K562 (cell line): ENCODE measurements at regions not wholly inside any gene's neighbourhood (a gene's known extent, or its start where the extent isn't known, plus 50 kb on each side); places are given as distances from the start of the nearest gene placed in this dataset.

Experiments
- ATAC-seq: fragments of 200-7000 bp; cut with Tn5 transposase; 3 replicates; pipeline ENCODE4 v1.9.1; 2020; ENCODE audit warnings: moderate library complexity
- BruUV-seq: library from RNA; stranded (reverse); fragments of 400-500 nt; replicated peaks from 2 replicates; lab custom pipeline; 2021; lab: Mats Ljungman, UMichigan
- CTCF ChIA-PET: fragments of 300-600 bp; formaldehyde crosslinking; extraction: SDS; loops from one replicate; lab custom pipeline; 2021; ENCODE audit warnings: low intra/inter-chr PET ratio; lab: Yijun Ruan, JAX
- POLR2A ChIA-PET: fragments of 300-600, 350-650 bp; sonication (Branson Sonifier 250); formaldehyde crosslinking; extraction: SDS; loops from one replicate; lab custom pipeline; 2021; ENCODE audit warnings: antibody characterized with exemption, inconsistent platforms; lab: Yijun Ruan, JAX
- DNase-seq, 4 experiments: peaks; one replicate each; pipeline versions ENCODE4 v3.0.0 to v3.0.0-alpha.2; 2011 to 2018; ENCODE audit warnings: low spot score in 3 of 4, mixed read lengths in 3 of 4; ENCODE audit errors: extremely low read depth in 1 of 4
- FAIRE-seq: peaks from 2 replicates; lab custom pipeline; 2011; peaks lifted over from hg19 to GRCh38; lab: Jason Lieb, UNC
- H2AFZ ChIP-seq: 2 replicates; pipeline ENCODE4 v1.6.0; 2011; ENCODE audit warnings: low read depth, low read length, control low read depth, inconsistent platforms
- H3K27ac ChIP-seq: fragments of 200-600 bp; 3 replicates; pipeline ENCODE4 v1.8.0; 2011; ENCODE audit warnings: low read depth, mild to moderate bottlenecking, control low read depth, inconsistent platforms, low read length, moderate library complexity, mixed read lengths; ENCODE audit errors: extremely low read depth
- H3K27me3 ChIP-seq, 2 experiments: fragments of 300-600 bp in 1 of 2; 2 replicates in 1 of 2; 3 replicates in 1 of 2; pipeline versions ENCODE4 v1.6.0 to v1.8.0; 2011; ENCODE audit warnings: inconsistent platforms in 2 of 2, low read length in 2 of 2, mild to moderate bottlenecking in 1 of 2, mixed read lengths in 1 of 2, moderate library complexity in 1 of 2; ENCODE audit not compliant: control insufficient read depth in 2 of 2, insufficient read depth in 2 of 2
- H3K36me3 ChIP-seq: fragments of 300-600 bp; 3 replicates; pipeline ENCODE4 v1.8.0; 2011; ENCODE audit warnings: mild to moderate bottlenecking, low read length, inconsistent platforms; ENCODE audit not compliant: control insufficient read depth, insufficient read depth
- H3K4me1 ChIP-seq, 2 experiments: fragments of 200-600 bp in 1 of 2; replicated peaks in 1 of 2; 2 replicates in 1 of 2; 3 replicates in 1 of 2; pipeline versions ENCODE4 v1.5.1 to v1.8.0; 2011; ENCODE audit warnings: inconsistent platforms in 2 of 2, low read length in 2 of 2, mild to moderate bottlenecking in 1 of 2, mixed read lengths in 1 of 2, moderate library complexity in 1 of 2; ENCODE audit not compliant: control insufficient read depth in 2 of 2, insufficient read depth in 2 of 2
- H3K4me2 ChIP-seq: 2 replicates; pipeline ENCODE4 v1.6.1; 2011; ENCODE audit warnings: low read length, control low read depth, inconsistent platforms, mixed read lengths; ENCODE audit not compliant: insufficient read depth
- H3K4me3 ChIP-seq: fragments of 200-600 bp; sonication (generic), shearing (Covaris generic); 2 replicates; pipeline ENCODE4 v1.5.1; 2016; ENCODE audit warnings: control low read depth, inconsistent platforms
- H3K79me2 ChIP-seq: fragments of 200-600 bp; 3 replicates; pipeline ENCODE4 v1.8.0; 2011; ENCODE audit warnings: low read length, inconsistent platforms; ENCODE audit not compliant: control insufficient read depth, insufficient read depth
- H3K9ac ChIP-seq, 2 experiments: 2 replicates each; pipeline versions ENCODE4 v1.6.0 to v1.6.1; 2011; ENCODE audit warnings: low read depth in 2 of 2, low read length in 2 of 2, control low read depth in 1 of 2, inconsistent platforms in 1 of 2, mild to moderate bottlenecking in 1 of 2, mixed read lengths in 1 of 2; ENCODE audit not compliant: insufficient read depth in 1 of 2
- H3K9me1 ChIP-seq: one replicate; pipeline ENCODE4 v1.6.0; 2011; ENCODE audit warnings: inconsistent platforms, mild to moderate bottlenecking, low read length, moderate library complexity; ENCODE audit not compliant: control insufficient read depth, insufficient read depth
- H3K9me3 ChIP-seq: replicated peaks from 2 replicates; pipeline ENCODE4 v1.5.1; 2011; ENCODE audit warnings: low read depth, low read length, inconsistent platforms; ENCODE audit not compliant: control insufficient read depth, insufficient read depth
- H4K20me1 ChIP-seq: replicated peaks from 2 replicates; pipeline ENCODE4 v1.6.1; 2011; ENCODE audit warnings: low read length, inconsistent platforms, mixed read lengths; ENCODE audit not compliant: control insufficient read depth, insufficient read depth
- C11orf30 ChIP-seq: fragments of 450-650 bp; IDR thresholded peaks from 2 replicates; pipeline ENCODE4 v1.6.1; 2016; ENCODE audit warnings: low read depth, mild to moderate bottlenecking
- MAFF ChIP-seq: IDR thresholded peaks from 2 replicates; pipeline ENCODE4 v1.6.1; 2012; ENCODE audit warnings: low read length, improper control_type of control experiment
- MAFG ChIP-seq: fragments of 450-650 bp; conservative IDR thresholded peaks from 2 replicates; pipeline ENCODE4 v1.6.1; 2016; ENCODE audit warnings: missing genetic modification characterization, missing compliant biosample characterization
- NUFIP1 ChIP-seq: fragments of 450-650 bp; IDR thresholded peaks from 2 replicates; pipeline ENCODE4 v1.6.1; 2018; ENCODE audit not compliant: partially characterized antibody
- SMARCC2 ChIP-seq: fragments of 450-650 bp; IDR thresholded peaks from 2 replicates; pipeline ENCODE4 v1.6.1; 2017; ENCODE audit warnings: antibody characterized with exemption, moderate library complexity, mild to moderate bottlenecking, low read depth
- TFAM ChIP-seq: fragments of 250-450 bp; sonication (Bioruptor Pico); conservative IDR thresholded peaks from 2 replicates; pipeline ENCODE4 v1.5.0; 2021; ENCODE audit warnings: mild to moderate bottlenecking, moderate library complexity
- ZNF316 ChIP-seq: fragments of 450-650 bp; IDR thresholded peaks from 2 replicates; pipeline ENCODE4 v1.6.1; 2016
- WGBS: fragments of 100-300 bp; shearing (Covaris generic); methylation state at CpG from one replicate; pipeline ENCODE4 v1.1.6; 2016; ENCODE audit warnings: low coverage, mixed read lengths; ENCODE audit not compliant: insufficient coverage; ENCODE audit errors: missing lambda C conversion rate; 5-methylcytosine and 5-hydroxymethylcytosine counted together
- in situ Hi-C: fragments of 300-500 bp; cut with MboI; formaldehyde crosslinking; loops from 4 replicates; pipeline ENCODE4 v1.15.0; 2018; ENCODE audit warnings: inconsistent platforms, mixed read lengths
- intact Hi-C: fragments of 100-400 bp; cut with micrococcal nuclease; formaldehyde crosslinking; loops from 2 replicates; pipeline ENCODE4 v1.14.2; 2022
- TF ChIP-seq, protein P1 (sequence below): sonication (generic); formaldehyde crosslinking; IDR thresholded peaks from 2 replicates; pipeline ENCODE4 v1.8.1; 2022; ENCODE audit warnings: missing genetic modification reagents
- TF ChIP-seq, protein P2 (sequence below): fragments of 450-650 bp; IDR thresholded peaks from 2 replicates; pipeline ENCODE4 v1.6.1; 2016; ENCODE audit warnings: missing biosample characterization, missing genetic modification characterization
- TF ChIP-seq, protein P3 (sequence below): fragments of 450-650 bp; IDR thresholded peaks from 2 replicates; pipeline ENCODE4 v1.6.1; 2018; ENCODE audit not compliant: partially characterized antibody

DNA sequence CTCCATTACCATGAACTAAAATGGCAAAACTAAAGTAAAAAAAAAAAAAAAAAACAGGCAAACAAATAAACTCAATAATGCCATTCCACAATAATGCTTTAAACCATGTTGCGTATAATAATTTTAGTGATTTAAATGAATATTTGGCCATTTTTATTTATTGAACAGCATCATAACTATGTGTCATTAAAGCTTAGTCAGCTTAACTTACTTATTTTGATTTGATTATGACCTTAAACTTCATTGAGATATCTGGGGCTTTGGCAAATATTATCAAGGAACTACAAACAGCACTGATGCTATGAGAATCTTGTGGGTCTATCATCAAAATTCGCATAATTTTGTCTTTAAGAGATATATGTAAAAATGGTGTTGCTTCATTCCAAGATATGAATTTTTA, 1610.3 kb upstream of the NUDT12 start:
- in situ Hi-C loops = no loop called here
- H3K27ac ChIP-seq = no peak overlapping the region
- intact Hi-C loops = no loop called here
- ChIA-PET POLR2A (no interaction called here), CTCF (no interaction called here)
- no peak for DNase-seq
- no peaks in the 10 kb centered on the region for H3K36me3 ChIP-seq
- 44% methylated on average over 2 of the region's 2 CpGs for WGBS
- H3K9me1 ChIP-seq = no peaks in the 10 kb centered on the region
- FAIRE-seq = no peak
- BruUV-seq = no TSS peak
- TF ChIP-seq, protein P1, sequence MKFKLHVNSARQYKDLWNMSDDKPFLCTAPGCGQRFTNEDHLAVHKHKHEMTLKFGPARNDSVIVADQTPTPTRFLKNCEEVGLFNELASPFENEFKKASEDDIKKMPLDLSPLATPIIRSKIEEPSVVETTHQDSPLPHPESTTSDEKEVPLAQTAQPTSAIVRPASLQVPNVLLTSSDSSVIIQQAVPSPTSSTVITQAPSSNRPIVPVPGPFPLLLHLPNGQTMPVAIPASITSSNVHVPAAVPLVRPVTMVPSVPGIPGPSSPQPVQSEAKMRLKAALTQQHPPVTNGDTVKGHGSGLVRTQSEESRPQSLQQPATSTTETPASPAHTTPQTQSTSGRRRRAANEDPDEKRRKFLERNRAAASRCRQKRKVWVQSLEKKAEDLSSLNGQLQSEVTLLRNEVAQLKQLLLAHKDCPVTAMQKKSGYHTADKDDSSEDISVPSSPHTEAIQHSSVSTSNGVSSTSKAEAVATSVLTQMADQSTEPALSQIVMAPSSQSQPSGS (CRISPR knock-in tag) = no peak
- TF ChIP-seq C11orf30 (0 out of 2 replicates have a peak, but pooled peaks have one; percentile 28), ZNF316 (peak; percentile 60), MAFG (0 out of 2 replicates have a peak, but pooled peaks have one; percentile 16), MAFF (peak; percentile 16; the same call in 1 of the 2 replicates)
- no peak overlapping the region for H3K9ac ChIP-seq
- H3K79me2 ChIP-seq = no peaks in the 10 kb centered on the region
- no peak overlapping the region for H3K4me3 ChIP-seq
- no peak overlapping the region for H3K4me2 ChIP-seq
- ATAC-seq = no peak
- H3K27me3 ChIP-seq = no peaks in the 10 kb centered on the region
- H4K20me1 ChIP-seq = no peaks in the 10 kb centered on the region
- no peaks in the 10 kb centered on the region for H3K9me3 ChIP-seq
- no peaks in the 10 kb centered on the region for H3K4me1 ChIP-seq
- H2AFZ ChIP-seq = no peak overlapping the region

- BruUV-seq = no TSS peak
- POLR2A ChIA-PET = no interaction called here
- TF ChIP-seq TFAM (no peak), NUFIP1 (no peak), SMARCC2 (no peak)
- TF ChIP-seq, protein P2, sequence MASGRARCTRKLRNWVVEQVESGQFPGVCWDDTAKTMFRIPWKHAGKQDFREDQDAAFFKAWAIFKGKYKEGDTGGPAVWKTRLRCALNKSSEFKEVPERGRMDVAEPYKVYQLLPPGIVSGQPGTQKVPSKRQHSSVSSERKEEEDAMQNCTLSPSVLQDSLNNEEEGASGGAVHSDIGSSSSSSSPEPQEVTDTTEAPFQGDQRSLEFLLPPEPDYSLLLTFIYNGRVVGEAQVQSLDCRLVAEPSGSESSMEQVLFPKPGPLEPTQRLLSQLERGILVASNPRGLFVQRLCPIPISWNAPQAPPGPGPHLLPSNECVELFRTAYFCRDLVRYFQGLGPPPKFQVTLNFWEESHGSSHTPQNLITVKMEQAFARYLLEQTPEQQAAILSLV (tag) = no peak
- TF ChIP-seq, protein P3, sequence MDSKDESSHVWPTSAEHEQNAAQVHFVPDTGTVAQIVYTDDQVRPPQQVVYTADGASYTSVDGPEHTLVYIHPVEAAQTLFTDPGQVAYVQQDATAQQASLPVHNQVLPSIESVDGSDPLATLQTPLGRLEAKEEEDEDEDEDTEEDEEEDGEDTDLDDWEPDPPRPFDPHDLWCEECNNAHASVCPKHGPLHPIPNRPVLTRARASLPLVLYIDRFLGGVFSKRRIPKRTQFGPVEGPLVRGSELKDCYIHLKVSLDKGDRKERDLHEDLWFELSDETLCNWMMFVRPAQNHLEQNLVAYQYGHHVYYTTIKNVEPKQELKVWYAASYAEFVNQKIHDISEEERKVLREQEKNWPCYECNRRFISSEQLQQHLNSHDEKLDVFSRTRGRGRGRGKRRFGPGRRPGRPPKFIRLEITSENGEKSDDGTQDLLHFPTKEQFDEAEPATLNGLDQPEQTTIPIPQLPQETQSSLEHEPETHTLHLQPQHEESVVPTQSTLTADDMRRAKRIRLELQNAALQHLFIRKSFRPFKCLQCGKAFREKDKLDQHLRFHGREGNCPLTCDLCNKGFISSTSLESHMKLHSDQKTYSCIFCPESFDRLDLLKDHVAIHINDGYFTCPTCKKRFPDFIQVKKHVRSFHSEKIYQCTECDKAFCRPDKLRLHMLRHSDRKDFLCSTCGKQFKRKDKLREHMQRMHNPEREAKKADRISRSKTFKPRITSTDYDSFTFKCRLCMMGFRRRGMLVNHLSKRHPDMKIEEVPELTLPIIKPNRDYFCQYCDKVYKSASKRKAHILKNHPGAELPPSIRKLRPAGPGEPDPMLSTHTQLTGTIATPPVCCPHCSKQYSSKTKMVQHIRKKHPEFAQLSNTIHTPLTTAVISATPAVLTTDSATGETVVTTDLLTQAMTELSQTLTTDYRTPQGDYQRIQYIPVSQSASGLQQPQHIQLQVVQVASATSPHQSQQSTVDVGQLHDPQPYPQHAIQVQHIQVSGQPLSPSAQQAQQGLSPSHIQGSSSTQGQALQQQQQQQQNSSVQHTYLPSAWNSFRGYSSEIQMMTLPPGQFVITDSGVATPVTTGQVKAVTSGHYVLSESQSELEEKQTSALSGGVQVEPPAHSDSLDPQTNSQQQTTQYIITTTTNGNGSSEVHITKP = no peak
Measured at GRCh38 chr5:105168806-105169205, 1606.2 kb upstream of the NUDT12 start.

More at GRCh38 chr5:105168806-105169205, 1606.2 kb upstream of the NUDT12 start:
- no peak for ATAC-seq
- no peaks in the 10 kb centered on the region for H3K4me1 ChIP-seq
- H3K4me3 ChIP-seq = no peak overlapping the region
- H3K36me3 ChIP-seq = no peaks in the 10 kb centered on the region
- no peaks in the 10 kb centered on the region for H3K9me1 ChIP-seq
- no peak overlapping the region for H3K27ac ChIP-seq
- WGBS = 53% methylated on average over 1 of the region's 1 CpG
- H4K20me1 ChIP-seq = no peaks in the 10 kb centered on the region
- H3K9ac ChIP-seq = no peak overlapping the region
- CTCF ChIA-PET = interaction anchor here (0.6 kb wide), 1 partner anchor 139 kb away, joined by 3 read pairs; no protein-coding TSS in a partner anchor
- no peak for DNase-seq
- no peak overlapping the region for H2AFZ ChIP-seq
- no peak overlapping the region for H3K4me2 ChIP-seq
- H3K9me3 ChIP-seq = no peaks in the 10 kb centered on the region; the same call in 1 of the 2 replicates
- no peak for FAIRE-seq
- H3K27me3 ChIP-seq = no peaks in the 10 kb centered on the region
- in situ Hi-C loops (no loop called here), intact Hi-C loops (no loop called here)
- H3K79me2 ChIP-seq = no peaks in the 10 kb centered on the region
